WTC11 (cell line): ENCODE measurements at regions not wholly inside any gene's neighbourhood (a gene's known extent, or its start where the extent isn't known, plus 50 kb on each side); places are given as distances from the start of the nearest gene placed in this dataset.

Experiments
- ATAC-seq: fragments of 200-7000 bp; cut with Tn5 transposase; 2 replicates; pipeline ENCODE4 v1.10.0; 2021; ENCODE audit warnings: mild to moderate bottlenecking, moderate library complexity
- CTCF ChIA-PET: fragments of 300-600 bp; sonication (Branson Sonifier 250); formaldehyde crosslinking; loops from one replicate; lab custom pipeline; 2021; ENCODE audit warnings: antibody characterized with exemption; lab: Charles Lee
- POLR2A ChIA-PET: fragments of 350-600 bp; sonication (Branson Sonifier 250); formaldehyde crosslinking; loops from one replicate; lab custom pipeline; 2021; ENCODE audit warnings: antibody characterized with exemption; lab: Charles Lee
- DNase-seq: peaks from one replicate; pipeline ENCODE4 v3.0.0; 2021; ENCODE audit warnings: low spot score
- H3K27ac Mint-ChIP-seq: 2 replicates; pipeline ENCODE4 v1.8.0; 2021; ENCODE audit warnings: mixed read lengths
- H3K27me3 Mint-ChIP-seq: 2 replicates; pipeline ENCODE4 v1.8.0; 2021; ENCODE audit warnings: low read depth, mild to moderate bottlenecking, moderate library complexity, mixed read lengths
- H3K36me3 Mint-ChIP-seq: 2 replicates; pipeline ENCODE4 v1.8.0; 2021; ENCODE audit warnings: mixed read lengths
- H3K4me1 Mint-ChIP-seq: 2 replicates; pipeline ENCODE4 v1.8.0; 2022; ENCODE audit warnings: mixed read lengths
- H3K4me3 Mint-ChIP-seq: 2 replicates; pipeline ENCODE4 v1.8.0; 2021; ENCODE audit warnings: mild to moderate bottlenecking, moderate library complexity, mixed read lengths
- H3K9me3 Mint-ChIP-seq: 2 replicates; pipeline ENCODE4 v1.8.0; 2021; ENCODE audit warnings: mixed read lengths
- ATF2 ChIP-seq: sonication (generic); formaldehyde crosslinking; IDR thresholded peaks from 2 replicates; pipeline ENCODE4 v1.8.1; 2022; ENCODE audit warnings: low read depth, missing genetic modification reagents, borderline replicate concordance
- ATF3 ChIP-seq: sonication (generic); formaldehyde crosslinking; conservative IDR thresholded peaks from 2 replicates; pipeline ENCODE4 v1.8.1; 2022; ENCODE audit warnings: mild to moderate bottlenecking, missing genetic modification reagents
- CREM ChIP-seq: sonication (generic); formaldehyde crosslinking; IDR thresholded peaks from 2 replicates; pipeline ENCODE4 v1.8.1; 2022; ENCODE audit warnings: mild to moderate bottlenecking, missing genetic modification reagents, moderate library complexity
- CTCF ChIP-seq: fragments of 200-600 bp; IDR thresholded peaks from 2 replicates; pipeline ENCODE4 v1.8.0; 2022; ENCODE audit warnings: antibody characterized with exemption
- EMX1 ChIP-seq: fragments of 250-450 bp; sonication (Bioruptor Pico); IDR thresholded peaks from 2 replicates; pipeline ENCODE4 v1.8.0; 2021; ENCODE audit warnings: mild to moderate bottlenecking
- GRHL2 ChIP-seq: fragments of 250-450 bp; sonication (Bioruptor Pico); IDR thresholded peaks from 2 replicates; pipeline ENCODE4 v1.8.0; 2022; ENCODE audit warnings: mild to moderate bottlenecking, moderate library complexity; ENCODE audit not compliant: insufficient replicate concordance, severe bottlenecking
- HMGA2 ChIP-seq: fragments of 250-450 bp; sonication (Bioruptor Pico); IDR thresholded peaks from 2 replicates; pipeline ENCODE4 v1.4.0; 2021; ENCODE audit warnings: mild to moderate bottlenecking, moderate library complexity
- JUN ChIP-seq: sonication (generic); formaldehyde crosslinking; IDR thresholded peaks from 2 replicates; pipeline ENCODE4 v1.8.0; 2023; ENCODE audit warnings: mild to moderate bottlenecking, missing genetic modification reagents
- MLX ChIP-seq: sonication (generic); formaldehyde crosslinking; IDR thresholded peaks from 2 replicates; pipeline ENCODE4 v1.8.1; 2023; ENCODE audit warnings: mild to moderate bottlenecking, missing genetic modification reagents, moderate library complexity
- NFE2L1 ChIP-seq: sonication (generic); formaldehyde crosslinking; IDR thresholded peaks from 2 replicates; pipeline ENCODE4 v1.8.1; 2023; ENCODE audit warnings: missing genetic modification reagents
- NR3C1 ChIP-seq: sonication (generic); formaldehyde crosslinking; conservative IDR thresholded peaks from 2 replicates; pipeline ENCODE4 v1.8.1; 2023; ENCODE audit warnings: low read depth, mild to moderate bottlenecking, missing genetic modification reagents
- PREB ChIP-seq: sonication (generic); formaldehyde crosslinking; IDR thresholded peaks from 2 replicates; pipeline ENCODE4 v1.8.1; 2022; ENCODE audit warnings: mild to moderate bottlenecking, missing genetic modification reagents, moderate library complexity, borderline replicate concordance
- PRRX2 ChIP-seq: fragments of 250-450 bp; sonication (Bioruptor Pico); IDR thresholded peaks from 2 replicates; pipeline ENCODE4 v1.8.0; 2021; ENCODE audit warnings: mild to moderate bottlenecking
- SOX15 ChIP-seq: fragments of 250-450 bp; sonication (Bioruptor Pico); IDR thresholded peaks from 2 replicates; pipeline ENCODE4 v1.9.0; 2021; ENCODE audit warnings: mild to moderate bottlenecking
- SP1 ChIP-seq: sonication (generic); formaldehyde crosslinking; conservative IDR thresholded peaks from 2 replicates; pipeline ENCODE4 v1.8.1; 2022; ENCODE audit warnings: missing genetic modification reagents
- ZNF263 ChIP-seq: sonication (generic); formaldehyde crosslinking; IDR thresholded peaks from 2 replicates; pipeline ENCODE4 v1.8.1; 2022; ENCODE audit warnings: low read depth, mild to moderate bottlenecking, moderate library complexity, missing genetic modification reagents
- ZNF416 ChIP-seq: fragments of 250-450 bp; sonication (Bioruptor Pico); IDR thresholded peaks from 2 replicates; pipeline ENCODE4 v1.9.0; 2021; ENCODE audit warnings: mild to moderate bottlenecking, inconsistent platforms
- ZNF425 ChIP-seq: fragments of 250-450 bp; sonication (Bioruptor Pico); conservative IDR thresholded peaks from 2 replicates; pipeline ENCODE4 v1.9.0; 2021; ENCODE audit warnings: mild to moderate bottlenecking
- ZNF532 ChIP-seq: fragments of 250-450 bp; sonication (Bioruptor Pico); IDR thresholded peaks from 2 replicates; pipeline ENCODE4 v1.9.0; 2021; ENCODE audit warnings: mild to moderate bottlenecking, borderline replicate concordance

- ATAC-seq (no peak), DNase-seq (no peak)
- peaks cover 3% of the 10 kb centered on the region; the same call in 1 of the 2 replicates for H3K4me1 Mint-ChIP-seq
- H3K9me3 Mint-ChIP-seq = no peaks in the 10 kb centered on the region
- CTCF ChIA-PET = no interaction called here
- TF ChIP-seq ZNF263 = no peak
- TF ChIP-seq CTCF = no peak
- TF ChIP-seq NR3C1 = no peak
- TF ChIP-seq HMGA2 (CRISPR knock-in tag) = no peak
- TF ChIP-seq ATF2 (CRISPR knock-in tag) = no peak
- TF ChIP-seq EMX1 (CRISPR knock-in tag) = no peak
- TF ChIP-seq JUN (CRISPR knock-in tag) = no peak
- TF ChIP-seq PREB (CRISPR knock-in tag) = no peak
- no peak for TF ChIP-seq SP1 (CRISPR knock-in tag)
- no peak for TF ChIP-seq GRHL2 (CRISPR knock-in tag)
- TF ChIP-seq CREM (CRISPR knock-in tag) = no peak
- TF ChIP-seq ZNF425 (CRISPR knock-in tag) = no peak
- no peak for TF ChIP-seq PRRX2
- TF ChIP-seq ZNF416 (CRISPR knock-in tag) = no peak
- no peak for TF ChIP-seq NFE2L1 (CRISPR knock-in tag)
- no peak for TF ChIP-seq ATF3 (CRISPR knock-in tag)
- no peak for TF ChIP-seq MLX (CRISPR knock-in tag)
- TF ChIP-seq ZNF532 = no peak
- TF ChIP-seq SOX15 (CRISPR knock-in tag) = no peak
- no peak overlapping the region for H3K27ac Mint-ChIP-seq
- H3K27me3 Mint-ChIP-seq = no peaks in the 10 kb centered on the region
- no peak overlapping the region for H3K4me3 Mint-ChIP-seq
- POLR2A ChIA-PET = no interaction called here
- no peaks in the 10 kb centered on the region for H3K36me3 Mint-ChIP-seq
Measured at GRCh38 chr15:58313810-58314592, 117.8 kb upstream of the LIPC start.
